ENCODE measurements at regions not wholly inside any gene's neighbourhood (a gene's known extent, or its start where the extent isn't known, plus 50 kb on each side); places are given as distances from the start of the nearest gene placed in this dataset.

GRCh38 chr2:133886735-133887675 is 318.7 kb upstream of the NCKAP5 start:
- H3K9me3 Mint-ChIP-seq = no peaks in the 10 kb centered on the region
- peak; percentile 65 for DNase-seq
- H3K4me1 Mint-ChIP-seq = peaks cover 7% of the 10 kb centered on the region
- H3K36me3 Mint-ChIP-seq (ENCODE audit: low read depth) = no peaks in the 10 kb centered on the region
- peaks cover 7% of the 10 kb centered on the region for H3K27me3 Mint-ChIP-seq (ENCODE audit: low read depth, poor library complexity)
- H3K27ac Mint-ChIP-seq = no peak overlapping the region
- TF ChIP-seq, protein P1, sequence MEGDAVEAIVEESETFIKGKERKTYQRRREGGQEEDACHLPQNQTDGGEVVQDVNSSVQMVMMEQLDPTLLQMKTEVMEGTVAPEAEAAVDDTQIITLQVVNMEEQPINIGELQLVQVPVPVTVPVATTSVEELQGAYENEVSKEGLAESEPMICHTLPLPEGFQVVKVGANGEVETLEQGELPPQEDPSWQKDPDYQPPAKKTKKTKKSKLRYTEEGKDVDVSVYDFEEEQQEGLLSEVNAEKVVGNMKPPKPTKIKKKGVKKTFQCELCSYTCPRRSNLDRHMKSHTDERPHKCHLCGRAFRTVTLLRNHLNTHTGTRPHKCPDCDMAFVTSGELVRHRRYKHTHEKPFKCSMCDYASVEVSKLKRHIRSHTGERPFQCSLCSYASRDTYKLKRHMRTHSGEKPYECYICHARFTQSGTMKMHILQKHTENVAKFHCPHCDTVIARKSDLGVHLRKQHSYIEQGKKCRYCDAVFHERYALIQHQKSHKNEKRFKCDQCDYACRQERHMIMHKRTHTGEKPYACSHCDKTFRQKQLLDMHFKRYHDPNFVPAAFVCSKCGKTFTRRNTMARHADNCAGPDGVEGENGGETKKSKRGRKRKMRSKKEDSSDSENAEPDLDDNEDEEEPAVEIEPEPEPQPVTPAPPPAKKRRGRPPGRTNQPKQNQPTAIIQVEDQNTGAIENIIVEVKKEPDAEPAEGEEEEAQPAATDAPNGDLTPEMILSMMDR (IDR thresholded peaks at IDR 0.05) = peak; percentile 58
- H3K4me3 Mint-ChIP-seq = no peak overlapping the region

DNA sequence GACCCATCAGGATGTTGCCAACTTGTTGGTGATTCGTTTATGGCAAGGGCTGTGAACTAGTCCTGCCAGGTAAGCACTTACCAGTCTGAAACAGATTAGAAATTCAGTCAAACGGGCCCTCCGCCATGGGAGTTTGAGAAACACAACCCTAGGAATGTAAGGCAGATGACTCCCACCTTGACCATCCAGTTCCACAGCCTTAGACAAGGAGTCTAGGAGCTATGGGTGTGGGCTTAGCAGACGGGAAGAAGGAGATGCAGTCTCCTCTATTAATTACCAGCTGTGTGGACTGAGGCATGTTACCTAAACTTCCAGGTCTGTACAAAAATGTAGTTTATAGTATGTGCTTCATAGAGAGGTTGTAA is 319.4 kb upstream of the NCKAP5 start:
- DNase-seq = no peak

DNA sequence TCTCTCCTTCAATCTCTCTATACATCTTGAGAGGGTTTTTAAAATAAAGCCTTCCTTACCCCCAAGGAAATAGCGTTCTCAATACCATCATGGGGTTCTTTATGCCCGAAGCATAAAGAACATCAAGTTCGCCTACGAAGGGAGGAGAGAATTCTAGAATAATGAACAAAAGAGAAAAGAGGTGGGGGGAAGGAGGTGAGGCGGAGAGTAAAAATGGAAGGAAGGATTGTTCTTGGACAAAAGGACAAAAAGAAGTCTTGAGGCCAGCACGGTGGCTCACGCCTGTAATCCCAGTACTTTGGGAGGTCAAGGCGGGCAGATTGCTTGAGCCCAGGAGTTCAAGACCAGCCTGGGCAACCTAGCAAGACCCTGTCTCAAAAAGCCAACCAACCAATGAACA is 319.8 kb upstream of the NCKAP5 start:
- DNase-seq = no peak
- Mint-ChIP-seq H3K27me3 (ENCODE audit: low read depth, poor library complexity) (no peaks in the 10 kb centered on the region), H3K4me3 (no peak overlapping the region), H3K27ac (no peak overlapping the region), H3K4me1 (peaks cover 7% of the 10 kb centered on the region), H3K36me3 (ENCODE audit: low read depth) (no peaks in the 10 kb centered on the region), H3K9me3 (peaks cover 3% of the 10 kb centered on the region)
- TF ChIP-seq, protein P1 (IDR thresholded peaks at IDR 0.05) = no peak

More for the DNA sequence above, 319.4 kb upstream of the NCKAP5 start:
- Mint-ChIP-seq H3K27ac (no peak overlapping the region), H3K27me3 (ENCODE audit: low read depth, poor library complexity) (peaks cover under 1% of the 10 kb centered on the region), H3K4me1 (peaks cover 7% of the 10 kb centered on the region), H3K36me3 (ENCODE audit: low read depth) (no peaks in the 10 kb centered on the region), H3K4me3 (no peak overlapping the region), H3K9me3 (peaks cover 2% of the 10 kb centered on the region)
- TF ChIP-seq, protein P1 (IDR thresholded peaks at IDR 0.05) = no peak

GRCh38 chr2:133888621-133889219 is 320.5 kb upstream of the NCKAP5 start:
- peaks cover 9% of the 10 kb centered on the region for H3K9me3 Mint-ChIP-seq
- H3K27ac Mint-ChIP-seq = no peak overlapping the region
- H3K36me3 Mint-ChIP-seq (ENCODE audit: low read depth) = no peaks in the 10 kb centered on the region
- TF ChIP-seq, protein P1 (IDR thresholded peaks at IDR 0.05) = no peak
- H3K4me3 Mint-ChIP-seq = no peak overlapping the region
- no peaks in the 10 kb centered on the region for H3K27me3 Mint-ChIP-seq (ENCODE audit: low read depth, poor library complexity)
- peaks cover 7% of the 10 kb centered on the region for H3K4me1 Mint-ChIP-seq
- DNase-seq = no peak

- Mint-ChIP-seq H3K4me1 (no peaks in the 10 kb centered on the region), H3K4me3 (no peak overlapping the region), H3K27ac (no peak overlapping the region), H3K27me3 (ENCODE audit: low read depth, poor library complexity) (no peaks in the 10 kb centered on the region), H3K36me3 (ENCODE audit: low read depth) (no peaks in the 10 kb centered on the region), H3K9me3 (peaks cover 34% of the 10 kb centered on the region)
- TF ChIP-seq, protein P1 (IDR thresholded peaks at IDR 0.05) = no peak
- DNase-seq = no peak
Measured at GRCh38 chr2:133892352-133892913, 324.2 kb upstream of the NCKAP5 start.
